ENCODE measurements at regions not wholly inside any gene's neighbourhood (a gene's known extent, or its start where the extent isn't known, plus 50 kb on each side); places are given as distances from the start of the nearest gene placed in this dataset.

GRCh38 chr16:52924162-52924561, 128.5 kb downstream of the CHD9NB start (continued):
- TF ChIP-seq, protein P1, sequence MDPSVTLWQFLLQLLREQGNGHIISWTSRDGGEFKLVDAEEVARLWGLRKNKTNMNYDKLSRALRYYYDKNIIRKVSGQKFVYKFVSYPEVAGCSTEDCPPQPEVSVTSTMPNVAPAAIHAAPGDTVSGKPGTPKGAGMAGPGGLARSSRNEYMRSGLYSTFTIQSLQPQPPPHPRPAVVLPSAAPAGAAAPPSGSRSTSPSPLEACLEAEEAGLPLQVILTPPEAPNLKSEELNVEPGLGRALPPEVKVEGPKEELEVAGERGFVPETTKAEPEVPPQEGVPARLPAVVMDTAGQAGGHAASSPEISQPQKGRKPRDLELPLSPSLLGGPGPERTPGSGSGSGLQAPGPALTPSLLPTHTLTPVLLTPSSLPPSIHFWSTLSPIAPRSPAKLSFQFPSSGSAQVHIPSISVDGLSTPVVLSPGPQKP (IDR thresholded peaks at IDR 0.05; ENCODE audit: low read depth, low read length), result no peak
- TF ChIP-seq RAD21 (IDR thresholded peaks at IDR 0.05; ENCODE audit: insufficient read depth, low read depth, low read length), result no peak
- TF ChIP-seq ZBTB40 (IDR thresholded peaks at IDR 0.05; ENCODE audit: borderline replicate concordance), result no peak
- no peak for TF ChIP-seq MTA3 (IDR thresholded peaks at IDR 0.05; ENCODE audit: borderline replicate concordance, low read length)
- no peak for TF ChIP-seq EGR1 (IDR thresholded peaks at IDR 0.05; ENCODE audit: borderline replicate concordance in 1 of 2, low read depth in 2 of 2, low read length in 2 of 2)
- TF ChIP-seq NFXL1 (IDR thresholded peaks at IDR 0.05; ENCODE audit: borderline replicate concordance), result no peak

DNA sequence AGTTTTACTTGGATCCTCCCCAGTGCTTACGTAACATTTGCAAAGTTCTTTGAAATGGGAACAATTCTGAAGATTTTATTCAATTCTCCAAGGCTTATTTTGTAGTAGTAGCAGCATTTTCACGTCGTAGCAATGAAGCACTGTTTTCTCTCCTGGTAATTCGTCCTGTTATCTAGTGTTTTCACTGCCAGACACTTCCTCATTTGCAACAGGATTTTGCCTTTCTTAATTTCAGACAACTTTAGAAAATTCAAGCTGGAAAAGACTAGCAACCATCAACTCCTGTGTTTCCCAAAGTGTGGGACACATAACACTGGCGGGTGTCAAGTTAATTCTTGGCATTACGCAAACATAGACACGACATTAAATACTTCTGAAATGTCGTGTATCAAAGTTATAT, 131.6 kb downstream of the CHD9NB start:
- no peak for DNase-seq (ENCODE audit: low read depth, low spot score)
- Histone ChIP-seq H3K9me3 (replicated peaks; ENCODE audit: control insufficient read depth, insufficient read depth, low read length) (no peaks in the 10 kb centered on the region; the same call in 2 of the 3 replicates), H3K9ac (ENCODE audit: control insufficient read depth, insufficient read depth, low read length) (no peak overlapping the region), H3K79me2 (ENCODE audit: control insufficient read depth, insufficient read depth, low read length) (no peaks in the 10 kb centered on the region), H3K36me3 (ENCODE audit: control insufficient read depth in 2 of 2, insufficient read depth in 2 of 2, low read length in 1 of 2) (no peaks in the 10 kb centered on the region), H3K27me3 (replicated peaks in 1 of 2; ENCODE audit: control insufficient read depth in 2 of 2, insufficient read depth in 2 of 2, low read length in 1 of 2) (no peaks in the 10 kb centered on the region), H3K4me1 (ENCODE audit: control insufficient read depth, insufficient read depth, low read length) (no peaks in the 10 kb centered on the region), H3K4me2 (ENCODE audit: control insufficient read depth, insufficient read depth) (no peak overlapping the region), H4K20me1 (ENCODE audit: control insufficient read depth, insufficient read depth) (no peaks in the 10 kb centered on the region), H3K4me3 (no peak overlapping the region), H2AFZ (ENCODE audit: control insufficient read depth, low read depth, low read length) (no peak overlapping the region), H3K27ac (ENCODE audit: control insufficient read depth, insufficient read depth) (no peak overlapping the region)
- BruUV-seq (replicated peaks), result no TSS peak
- TF ChIP-seq, protein P2, sequence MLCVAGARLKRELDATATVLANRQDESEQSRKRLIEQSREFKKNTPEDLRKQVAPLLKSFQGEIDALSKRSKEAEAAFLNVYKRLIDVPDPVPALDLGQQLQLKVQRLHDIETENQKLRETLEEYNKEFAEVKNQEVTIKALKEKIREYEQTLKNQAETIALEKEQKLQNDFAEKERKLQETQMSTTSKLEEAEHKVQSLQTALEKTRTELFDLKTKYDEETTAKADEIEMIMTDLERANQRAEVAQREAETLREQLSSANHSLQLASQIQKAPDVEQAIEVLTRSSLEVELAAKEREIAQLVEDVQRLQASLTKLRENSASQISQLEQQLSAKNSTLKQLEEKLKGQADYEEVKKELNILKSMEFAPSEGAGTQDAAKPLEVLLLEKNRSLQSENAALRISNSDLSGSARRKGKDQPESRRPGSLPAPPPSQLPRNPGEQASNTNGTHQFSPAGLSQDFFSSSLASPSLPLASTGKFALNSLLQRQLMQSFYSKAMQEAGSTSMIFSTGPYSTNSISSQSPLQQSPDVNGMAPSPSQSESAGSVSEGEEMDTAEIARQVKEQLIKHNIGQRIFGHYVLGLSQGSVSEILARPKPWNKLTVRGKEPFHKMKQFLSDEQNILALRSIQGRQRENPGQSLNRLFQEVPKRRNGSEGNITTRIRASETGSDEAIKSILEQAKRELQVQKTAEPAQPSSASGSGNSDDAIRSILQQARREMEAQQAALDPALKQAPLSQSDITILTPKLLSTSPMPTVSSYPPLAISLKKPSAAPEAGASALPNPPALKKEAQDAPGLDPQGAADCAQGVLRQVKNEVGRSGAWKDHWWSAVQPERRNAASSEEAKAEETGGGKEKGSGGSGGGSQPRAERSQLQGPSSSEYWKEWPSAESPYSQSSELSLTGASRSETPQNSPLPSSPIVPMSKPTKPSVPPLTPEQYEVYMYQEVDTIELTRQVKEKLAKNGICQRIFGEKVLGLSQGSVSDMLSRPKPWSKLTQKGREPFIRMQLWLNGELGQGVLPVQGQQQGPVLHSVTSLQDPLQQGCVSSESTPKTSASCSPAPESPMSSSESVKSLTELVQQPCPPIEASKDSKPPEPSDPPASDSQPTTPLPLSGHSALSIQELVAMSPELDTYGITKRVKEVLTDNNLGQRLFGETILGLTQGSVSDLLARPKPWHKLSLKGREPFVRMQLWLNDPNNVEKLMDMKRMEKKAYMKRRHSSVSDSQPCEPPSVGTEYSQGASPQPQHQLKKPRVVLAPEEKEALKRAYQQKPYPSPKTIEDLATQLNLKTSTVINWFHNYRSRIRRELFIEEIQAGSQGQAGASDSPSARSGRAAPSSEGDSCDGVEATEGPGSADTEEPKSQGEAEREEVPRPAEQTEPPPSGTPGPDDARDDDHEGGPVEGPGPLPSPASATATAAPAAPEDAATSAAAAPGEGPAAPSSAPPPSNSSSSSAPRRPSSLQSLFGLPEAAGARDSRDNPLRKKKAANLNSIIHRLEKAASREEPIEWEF (IDR thresholded peaks at IDR 0.05; ENCODE audit: insufficient replicate concordance, low read depth, low read length), result no peak
- SMC1A ChIA-PET (ENCODE audit: uncharacterized antibody, unreplicated experiment), result interaction anchor here (1.6 kb wide), 1 partner anchor 9 kb away, joined by 5 read pairs; no protein-coding TSS in a partner anchor
- 37% methylated on average over 8 of the region's 8 CpGs for WGBS (ENCODE audit: insufficient coverage, insufficient replicate concordance, low lambda C conversion rate, missing lambda C conversion rate)
- no peak for ATAC-seq
- RAD21 ChIA-PET (ENCODE audit: unreplicated experiment), result no interaction called here
- CTCF ChIA-PET, result no interaction called here
- intact Hi-C loops (cut with micrococcal nuclease; ENCODE audit: unreplicated experiment), result no loop called here
- FAIRE-seq, result no peak
- POLR2A ChIA-PET, result no interaction called here
- in situ Hi-C loops (cut with MboI), result no loop called here

All from GM12878 (cell line).